Renal pelvis (tissue), 1 donor: ENCODE measurements at regions not wholly inside any gene's neighbourhood (a gene's known extent, or its start where the extent isn't known, plus 50 kb on each side); places are given as distances from the start of the nearest gene placed in this dataset.
"Not testable (repeated sequence)": the region's sequence is repeated elsewhere in the genome, so short reads cannot be mapped to it uniquely, and the experiment has no call there.

Experiments
- DNase-seq: peaks from one replicate; pipeline ENCODE4 v3.0.0-alpha.2; 2013

- no peak for DNase-seq
Measured at GRCh38 chr18:42328931-42329330, 373.9 kb downstream of the PIK3C3 start.

- no peak for DNase-seq
Measured at GRCh38 chr18:42330296-42330695, 375.3 kb downstream of the PIK3C3 start.

GRCh38 chr18:42333558-42333957 is 378.5 kb downstream of the PIK3C3 start:
- no peak for DNase-seq

- DNase-seq = no peak
Measured at GRCh38 chr18:42334931-42335330, 379.9 kb downstream of the PIK3C3 start.

GRCh38 chr18:42336139-42336538 is 381.1 kb downstream of the PIK3C3 start:
- no peak for DNase-seq

GRCh38 chr18:42337337-42337736 is 382.3 kb downstream of the PIK3C3 start:
- DNase-seq = not testable (repeated sequence)

- DNase-seq = peak; percentile 57
Measured at GRCh38 chr18:42338683-42339082, 383.6 kb downstream of the PIK3C3 start.

- DNase-seq = no peak
Measured at GRCh38 chr18:42339372-42339771, 384.3 kb downstream of the PIK3C3 start.

- no peak for DNase-seq
Measured at GRCh38 chr18:42340423-42341009, 385.5 kb downstream of the PIK3C3 start.

- no peak for DNase-seq
Measured at GRCh38 chr18:42341423-42341822, 386.4 kb downstream of the PIK3C3 start.

- DNase-seq = no peak
Measured at GRCh38 chr18:42348722-42349121, 393.7 kb downstream of the PIK3C3 start.

- no peak for DNase-seq
Measured at GRCh38 chr18:42351455-42351854, 396.4 kb downstream of the PIK3C3 start.

GRCh38 chr18:42360716-42361115 is 405.7 kb downstream of the PIK3C3 start:
- DNase-seq = no peak

- no peak for DNase-seq
Measured at GRCh38 chr18:42363446-42364441, 408.7 kb downstream of the PIK3C3 start.

- no peak for DNase-seq
Measured at GRCh38 chr18:42364766-42365165, 409.7 kb downstream of the PIK3C3 start.

- DNase-seq = peak; percentile 16
Measured at GRCh38 chr18:42365591-42365990, 410.6 kb downstream of the PIK3C3 start.

GRCh38 chr18:42373584-42373983 is 418.6 kb downstream of the PIK3C3 start:
- no peak for DNase-seq

GRCh38 chr18:42374961-42375360 is 419.9 kb downstream of the PIK3C3 start:
- DNase-seq = no peak

GRCh38 chr18:42378854-42379253 is 423.8 kb downstream of the PIK3C3 start:
- not testable (repeated sequence) for DNase-seq

GRCh38 chr18:42381236-42381635 is 426.2 kb downstream of the PIK3C3 start:
- DNase-seq = not testable (repeated sequence)

GRCh38 chr18:42392416-42392815 is 437.4 kb downstream of the PIK3C3 start:
- DNase-seq = no peak

- DNase-seq = no peak
Measured at GRCh38 chr18:42392926-42393325, 437.9 kb downstream of the PIK3C3 start.

GRCh38 chr18:42394238-42394637 is 439.2 kb downstream of the PIK3C3 start:
- no peak for DNase-seq
